ENCODE measurements at regions not wholly inside any gene's neighbourhood (a gene's known extent, or its start where the extent isn't known, plus 50 kb on each side); places are given as distances from the start of the nearest gene placed in this dataset.

- Mint-ChIP-seq H3K4me1 (no peaks in the 10 kb centered on the region), H3K27ac (no peak overlapping the region), H3K9me3 (peaks cover 0 to 7% (median 2%) of the 10 kb centered on the region in 7 donors), H3K36me3 (no peaks in the 10 kb centered on the region), H3K27me3 (ENCODE audit: low read depth in 3 of 3) (no peaks in the 10 kb centered on the region), H3K4me3 (no peak overlapping the region)
- intact Hi-C loops (cut with micrococcal nuclease), result no loop called here
- Histone ChIP-seq H3K4me2 (replicated peaks; ENCODE audit: extremely low read depth, low read length, poor library complexity, severe bottlenecking) (no peak overlapping the region), H2AFZ (ENCODE audit: insufficient read depth, low read depth, low read length, poor library complexity, severe bottlenecking) (no peak overlapping the region), H3K27me3 (ENCODE audit: control insufficient read depth in 2 of 2, insufficient read depth in 2 of 2, low read length in 2 of 2) (no peaks in the 10 kb centered on the region), H3K36me3 (replicated peaks in 1 of 2; ENCODE audit: control insufficient read depth in 1 of 2, insufficient read depth in 2 of 2, low read length in 2 of 2) (no peaks in the 10 kb centered on the region), H3K4me3 (replicated peaks in 1 of 3; ENCODE audit: low read depth in 2 of 3, low read length in 3 of 3) (no peak overlapping the region), H3K27ac (ENCODE audit: low read depth in 1 of 2, low read length in 2 of 2) (no peak overlapping the region), H3K9ac (ENCODE audit: insufficient read depth, low read length, poor library complexity, severe bottlenecking) (no peak overlapping the region), H3K4me1 (ENCODE audit: control insufficient read depth in 1 of 2, insufficient read depth in 2 of 2, low read length in 2 of 2) (no peaks in the 10 kb centered on the region), H3K79me2 (ENCODE audit: insufficient read depth, low read length) (no peaks in the 10 kb centered on the region), H3K9me3 (replicated peaks in 1 of 2; ENCODE audit: control insufficient read depth in 1 of 2, insufficient read depth in 1 of 2, low read length in 2 of 2) (no peaks in the 10 kb centered on the region), H4K20me1 (ENCODE audit: insufficient read depth, low read length) (no peaks in the 10 kb centered on the region)
- WGBS (ENCODE audit: insufficient coverage), result 60% methylated on average over 1 of the region's 2 CpGs
- no peak for DNase-seq
- TF ChIP-seq, protein P1, sequence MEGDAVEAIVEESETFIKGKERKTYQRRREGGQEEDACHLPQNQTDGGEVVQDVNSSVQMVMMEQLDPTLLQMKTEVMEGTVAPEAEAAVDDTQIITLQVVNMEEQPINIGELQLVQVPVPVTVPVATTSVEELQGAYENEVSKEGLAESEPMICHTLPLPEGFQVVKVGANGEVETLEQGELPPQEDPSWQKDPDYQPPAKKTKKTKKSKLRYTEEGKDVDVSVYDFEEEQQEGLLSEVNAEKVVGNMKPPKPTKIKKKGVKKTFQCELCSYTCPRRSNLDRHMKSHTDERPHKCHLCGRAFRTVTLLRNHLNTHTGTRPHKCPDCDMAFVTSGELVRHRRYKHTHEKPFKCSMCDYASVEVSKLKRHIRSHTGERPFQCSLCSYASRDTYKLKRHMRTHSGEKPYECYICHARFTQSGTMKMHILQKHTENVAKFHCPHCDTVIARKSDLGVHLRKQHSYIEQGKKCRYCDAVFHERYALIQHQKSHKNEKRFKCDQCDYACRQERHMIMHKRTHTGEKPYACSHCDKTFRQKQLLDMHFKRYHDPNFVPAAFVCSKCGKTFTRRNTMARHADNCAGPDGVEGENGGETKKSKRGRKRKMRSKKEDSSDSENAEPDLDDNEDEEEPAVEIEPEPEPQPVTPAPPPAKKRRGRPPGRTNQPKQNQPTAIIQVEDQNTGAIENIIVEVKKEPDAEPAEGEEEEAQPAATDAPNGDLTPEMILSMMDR (IDR thresholded peaks at IDR 0.05), result no peak
Observed at GRCh38 chr4:31955346-31955745, 1235.2 kb downstream of the PCDH7 start.

DNA sequence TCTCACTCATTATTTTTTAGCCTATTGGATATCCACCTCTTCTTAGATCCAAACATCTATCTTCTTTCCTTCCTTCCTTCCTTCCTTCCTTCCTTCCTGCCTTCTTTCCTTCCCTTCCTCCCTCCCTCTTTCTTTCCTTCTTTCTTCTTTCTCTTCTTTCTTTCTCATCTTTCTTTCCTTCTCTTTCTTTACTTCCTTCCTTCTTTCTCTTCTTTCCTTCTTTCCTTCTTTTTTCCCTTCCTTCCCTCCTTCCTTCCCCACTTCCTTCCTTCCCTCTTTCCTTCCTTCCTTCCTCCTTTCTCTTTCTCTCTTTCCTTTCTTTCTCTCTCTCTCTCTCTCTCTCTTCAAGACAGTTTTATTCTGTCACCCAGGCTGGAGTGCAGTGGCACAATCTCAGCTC lies 1239.8 kb downstream of the PCDH7 start:
- no peaks in the 10 kb centered on the region for H3K27me3 Mint-ChIP-seq (ENCODE audit: low read depth in 3 of 3)
- TF ChIP-seq, protein P1 (IDR thresholded peaks at IDR 0.05), result no peak
- intact Hi-C loops (cut with micrococcal nuclease), result no loop called here

More for the DNA sequence above, 1239.8 kb downstream of the PCDH7 start:
- DNase-seq, result no peak
- Mint-ChIP-seq H3K36me3 (no peaks in the 10 kb centered on the region), H3K4me1 (no peaks in the 10 kb centered on the region), H3K27ac (no peak overlapping the region), H3K4me3 (no peak overlapping the region), H3K9me3 (peaks cover 0 to 7% (median 2%) of the 10 kb centered on the region in 7 donors)
- H3K4me3 ChIP-seq (replicated peaks in 1 of 3; ENCODE audit: low read depth in 2 of 3, low read length in 3 of 3), result no peak overlapping the region
- no peaks in the 10 kb centered on the region for H3K27me3 ChIP-seq (ENCODE audit: control insufficient read depth in 2 of 2, insufficient read depth in 2 of 2, low read length in 2 of 2)
- H3K9ac ChIP-seq (ENCODE audit: insufficient read depth, low read length, poor library complexity, severe bottlenecking), result no peak overlapping the region
- H3K4me2 ChIP-seq (replicated peaks; ENCODE audit: extremely low read depth, low read length, poor library complexity, severe bottlenecking), result no peak overlapping the region
- H4K20me1 ChIP-seq (ENCODE audit: insufficient read depth, low read length), result no peaks in the 10 kb centered on the region
- H2AFZ ChIP-seq (ENCODE audit: insufficient read depth, low read depth, low read length, poor library complexity, severe bottlenecking), result no peak overlapping the region
- no peaks in the 10 kb centered on the region for H3K4me1 ChIP-seq (ENCODE audit: control insufficient read depth in 1 of 2, insufficient read depth in 2 of 2, low read length in 2 of 2)
- no peak overlapping the region for H3K27ac ChIP-seq (ENCODE audit: low read depth in 1 of 2, low read length in 2 of 2)
- H3K79me2 ChIP-seq (ENCODE audit: insufficient read depth, low read length), result no peaks in the 10 kb centered on the region
- no peaks in the 10 kb centered on the region for H3K9me3 ChIP-seq (replicated peaks in 1 of 2; ENCODE audit: control insufficient read depth in 1 of 2, insufficient read depth in 1 of 2, low read length in 2 of 2)
- no peaks in the 10 kb centered on the region for H3K36me3 ChIP-seq (replicated peaks in 1 of 2; ENCODE audit: control insufficient read depth in 1 of 2, insufficient read depth in 2 of 2, low read length in 2 of 2)
